ENCODE measurements at regions not wholly inside any gene's neighbourhood (a gene's known extent, or its start where the extent isn't known, plus 50 kb on each side); places are given as distances from the start of the nearest gene placed in this dataset.

DNA sequence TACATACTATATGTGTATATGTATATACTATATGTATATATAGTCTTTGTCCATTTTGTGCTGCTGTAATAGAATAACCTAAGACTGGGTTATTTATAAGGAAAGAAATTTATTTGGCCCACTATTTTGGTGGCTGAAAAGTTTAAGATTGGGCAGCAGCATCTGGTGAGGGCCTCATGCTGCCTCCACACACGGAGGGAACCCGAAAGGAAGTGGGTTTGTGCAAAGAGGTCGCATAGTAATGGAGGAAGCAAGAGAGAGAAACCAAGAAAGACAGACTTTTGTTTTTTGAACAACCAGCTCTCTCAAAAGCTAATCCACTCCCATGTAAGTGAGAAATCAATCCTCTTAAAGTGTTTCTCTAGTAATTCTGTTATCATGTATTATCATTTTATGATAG is 1147.3 kb downstream of the NCAM2 start:
- TF ChIP-seq ZBTB21 (CRISPR knock-in tag; IDR thresholded peaks at IDR 0.05; ENCODE audit: borderline replicate concordance) (no peak), TCF7 (CRISPR knock-in tag; IDR thresholded peaks at IDR 0.05; ENCODE audit: low read depth) (no peak), CBFB (CRISPR knock-in tag; IDR thresholded peaks at IDR 0.05; ENCODE audit: low read depth) (no peak)
- TF ChIP-seq, protein P1, sequence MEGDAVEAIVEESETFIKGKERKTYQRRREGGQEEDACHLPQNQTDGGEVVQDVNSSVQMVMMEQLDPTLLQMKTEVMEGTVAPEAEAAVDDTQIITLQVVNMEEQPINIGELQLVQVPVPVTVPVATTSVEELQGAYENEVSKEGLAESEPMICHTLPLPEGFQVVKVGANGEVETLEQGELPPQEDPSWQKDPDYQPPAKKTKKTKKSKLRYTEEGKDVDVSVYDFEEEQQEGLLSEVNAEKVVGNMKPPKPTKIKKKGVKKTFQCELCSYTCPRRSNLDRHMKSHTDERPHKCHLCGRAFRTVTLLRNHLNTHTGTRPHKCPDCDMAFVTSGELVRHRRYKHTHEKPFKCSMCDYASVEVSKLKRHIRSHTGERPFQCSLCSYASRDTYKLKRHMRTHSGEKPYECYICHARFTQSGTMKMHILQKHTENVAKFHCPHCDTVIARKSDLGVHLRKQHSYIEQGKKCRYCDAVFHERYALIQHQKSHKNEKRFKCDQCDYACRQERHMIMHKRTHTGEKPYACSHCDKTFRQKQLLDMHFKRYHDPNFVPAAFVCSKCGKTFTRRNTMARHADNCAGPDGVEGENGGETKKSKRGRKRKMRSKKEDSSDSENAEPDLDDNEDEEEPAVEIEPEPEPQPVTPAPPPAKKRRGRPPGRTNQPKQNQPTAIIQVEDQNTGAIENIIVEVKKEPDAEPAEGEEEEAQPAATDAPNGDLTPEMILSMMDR (IDR thresholded peaks at IDR 0.05) = no peak

Measured in WTC11 (cell line).